Hepatocyte (in vitro differentiated cells): ENCODE measurements at regions not wholly inside any gene's neighbourhood (a gene's known extent, or its start where the extent isn't known, plus 50 kb on each side); places are given as distances from the start of the nearest gene placed in this dataset.

Experiments used
- CTCF ChIP-seq: fragments of 200-600 bp; sonication (generic); IDR thresholded peaks from 2 replicates; pipeline ENCODE4 v1.5.1; 2016; ENCODE audit warnings: antibody characterized with exemption, mild to moderate bottlenecking; ENCODE audit not compliant: poor library complexity
- EZH2 ChIP-seq: fragments of 200-600 bp; sonication (generic); IDR thresholded peaks from 2 replicates; pipeline ENCODE4 v1.6.1; 2016; ENCODE audit warnings: antibody characterized with exemption, mild to moderate bottlenecking, borderline replicate concordance

- TF ChIP-seq CTCF: no peak
- TF ChIP-seq EZH2: no peak
Observed at GRCh38 chr5:6308683-6309082, 69.7 kb downstream of the MED10 start.
